ENCODE measurements at regions not wholly inside any gene's neighbourhood (a gene's known extent, or its start where the extent isn't known, plus 50 kb on each side); places are given as distances from the start of the nearest gene placed in this dataset.

DNA sequence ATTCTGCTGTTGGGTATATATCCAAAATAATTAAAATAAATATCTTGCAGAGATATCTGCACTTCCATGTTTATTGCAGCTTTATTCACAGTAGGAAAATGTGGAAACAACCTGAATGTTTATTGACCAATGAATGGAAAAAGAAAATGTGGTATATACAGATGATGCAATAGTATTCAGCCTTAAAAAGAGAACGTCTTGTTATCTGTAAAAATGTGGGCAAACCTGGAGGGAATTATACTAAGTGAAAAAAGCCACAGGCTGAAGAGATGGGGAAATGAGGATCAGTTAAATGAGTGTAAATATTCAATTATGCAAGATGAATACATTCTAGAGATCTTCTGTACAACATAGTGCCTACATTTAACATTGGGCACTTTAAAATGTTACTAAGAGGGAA, 766.1 kb upstream of the IGFBP3 start:
- no peak for DNase-seq (ENCODE audit: low read depth in 2 of 3, low spot score in 1 of 3)

DNA sequence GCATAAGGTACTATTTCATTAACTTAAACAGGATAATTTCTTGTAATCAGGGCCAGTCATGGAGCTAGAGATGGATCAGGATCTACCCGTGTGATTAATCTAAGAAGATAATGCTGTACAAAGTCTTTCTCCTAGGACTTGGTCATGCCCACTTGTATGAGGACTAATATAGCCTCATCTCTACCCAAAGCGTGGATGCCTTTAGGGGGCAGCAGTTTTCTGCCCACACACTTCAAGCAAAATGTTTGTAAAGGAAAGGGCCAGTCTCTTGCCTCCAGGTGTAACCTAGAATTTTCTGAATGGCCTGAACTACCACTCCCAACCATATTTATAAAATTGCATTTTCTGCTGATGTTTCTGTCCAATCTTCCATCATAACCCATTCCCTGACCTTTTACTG, 764.0 kb upstream of the IGFBP3 start:
- no peak for DNase-seq (ENCODE audit: low read depth in 2 of 3, low spot score in 1 of 3)

DNA sequence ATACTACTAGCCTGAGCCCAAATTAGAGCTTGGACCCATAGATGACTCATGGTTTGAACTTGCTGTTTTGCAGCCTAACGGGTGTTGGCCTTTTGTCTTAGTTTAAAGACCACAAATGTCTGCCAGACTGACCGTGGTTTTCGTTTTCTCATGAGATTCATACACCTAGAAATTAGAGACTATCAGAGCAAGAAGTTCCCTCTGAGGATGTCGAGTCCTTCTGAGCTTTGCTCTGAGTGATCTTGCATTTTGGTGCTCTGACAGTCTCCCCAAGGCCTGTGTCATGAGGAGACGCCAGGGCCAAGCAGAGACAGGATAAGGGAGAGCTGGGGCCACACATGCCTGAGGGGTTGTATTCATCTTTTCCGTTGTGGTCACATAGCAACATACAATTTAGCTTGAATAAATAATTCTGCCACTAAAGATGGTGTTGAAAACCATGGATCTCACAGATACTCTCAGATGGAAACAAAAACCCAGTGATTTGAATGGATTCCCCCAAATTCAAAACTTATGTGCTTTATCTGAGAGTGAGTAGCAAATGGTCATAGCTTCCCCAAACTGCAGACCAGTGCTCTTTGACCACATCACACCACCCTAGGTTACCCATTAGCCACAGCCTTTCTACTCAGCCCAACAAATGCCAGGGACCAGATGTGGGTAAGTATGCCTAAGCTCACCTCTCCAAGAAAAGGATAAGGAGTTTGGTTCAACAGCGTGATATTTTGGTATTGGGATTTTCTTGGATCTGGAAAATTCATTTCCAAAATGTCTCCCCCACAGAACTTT, 762.0 kb upstream of the IGFBP3 start:
- DNase-seq (ENCODE audit: low read depth in 2 of 3, low spot score in 1 of 3), result no peak

DNA sequence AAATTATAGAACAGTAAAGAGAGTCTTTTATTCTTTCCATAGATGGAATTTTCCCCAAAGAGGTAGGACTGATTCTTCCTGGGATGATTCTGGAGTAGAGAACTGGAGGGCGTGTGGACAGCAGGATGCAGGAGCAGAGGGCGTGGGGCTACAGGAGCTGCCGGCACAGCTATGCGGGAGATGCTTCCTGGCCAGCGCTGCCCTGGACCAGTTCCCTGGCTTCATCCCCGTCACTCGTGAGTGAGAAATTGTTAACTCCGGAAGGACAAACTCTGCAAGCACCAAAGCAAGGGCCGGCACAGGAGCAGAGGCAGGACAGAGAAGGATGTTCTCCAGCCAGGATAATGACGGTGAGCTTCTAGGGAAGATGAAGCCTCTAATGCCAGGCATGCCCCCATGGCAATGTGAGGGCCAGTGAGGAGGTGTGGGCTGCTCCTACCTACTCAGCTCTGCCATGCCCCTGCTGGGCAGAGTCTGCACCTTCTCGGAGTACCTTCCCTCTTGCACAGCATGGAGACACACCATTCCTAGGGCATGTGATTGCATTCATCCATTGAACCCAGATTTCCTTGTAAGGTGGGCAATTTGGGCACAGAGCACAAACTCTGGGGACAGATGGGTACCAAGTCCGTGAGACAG, 760.9 kb upstream of the IGFBP3 start:
- no peak for DNase-seq (ENCODE audit: low read depth in 2 of 3, low spot score in 1 of 3)

DNA sequence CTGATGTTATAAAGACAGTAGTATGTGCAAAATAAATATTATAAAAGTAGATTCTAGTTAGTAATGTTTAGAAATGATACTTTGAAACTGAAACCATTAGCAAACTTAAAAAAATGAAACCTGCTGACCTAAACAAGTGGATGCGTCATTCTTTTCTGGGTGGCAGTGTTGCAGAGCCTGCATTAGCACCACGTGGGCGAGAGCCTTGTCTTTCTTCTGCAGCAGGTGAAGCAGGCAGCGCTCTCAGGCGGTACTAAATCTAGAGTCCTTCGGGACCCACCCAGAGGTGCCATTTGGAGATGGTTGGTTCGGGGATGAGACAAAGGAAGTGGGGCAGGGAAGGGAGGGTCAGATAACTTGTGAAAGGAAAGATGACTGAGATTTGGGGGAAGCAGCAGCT, 759.1 kb upstream of the IGFBP3 start:
- no peak for DNase-seq (ENCODE audit: low read depth in 2 of 3, low spot score in 1 of 3)

DNA sequence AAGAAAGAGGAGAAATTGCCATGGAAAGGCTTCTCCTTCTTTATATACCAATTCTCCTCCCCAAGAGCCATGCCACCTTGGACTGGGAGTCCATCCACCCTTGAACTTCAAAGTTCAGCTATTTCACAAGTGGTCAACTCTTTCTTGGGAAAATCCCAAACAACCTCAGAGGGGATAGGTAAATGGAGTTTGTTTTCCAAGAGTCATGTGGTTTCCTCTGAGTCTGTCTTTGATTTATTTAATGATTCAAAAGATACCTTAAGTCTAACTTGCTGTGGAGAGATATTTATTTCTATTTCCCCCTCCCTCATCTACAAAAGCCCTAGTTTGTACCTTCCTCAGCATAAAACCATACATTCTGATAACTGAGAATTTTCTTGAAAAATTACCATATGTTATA, 758.6 kb upstream of the IGFBP3 start:
- no peak for DNase-seq (ENCODE audit: low read depth in 2 of 3, low spot score in 1 of 3)

DNA sequence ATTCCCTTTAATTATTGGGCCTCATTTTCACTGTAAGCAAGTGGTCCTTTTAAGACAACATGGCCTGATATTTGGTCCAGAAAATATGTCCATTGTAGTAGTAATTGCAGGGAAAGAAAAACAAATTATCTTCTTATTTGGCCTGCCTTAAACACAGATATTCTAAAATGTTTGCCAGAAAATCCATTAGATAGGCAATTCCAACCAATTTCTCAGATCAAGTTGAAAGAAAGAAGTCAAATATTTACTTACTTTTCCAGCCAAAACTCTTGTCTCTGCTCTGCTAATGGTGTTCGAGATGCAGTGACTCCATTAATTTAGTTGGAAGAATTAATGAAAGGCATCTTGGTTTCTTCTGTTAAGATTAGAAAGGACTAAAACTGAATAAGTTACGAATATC, 757.3 kb upstream of the IGFBP3 start:
- no peak for DNase-seq (ENCODE audit: low read depth in 2 of 3, low spot score in 1 of 3)

DNA sequence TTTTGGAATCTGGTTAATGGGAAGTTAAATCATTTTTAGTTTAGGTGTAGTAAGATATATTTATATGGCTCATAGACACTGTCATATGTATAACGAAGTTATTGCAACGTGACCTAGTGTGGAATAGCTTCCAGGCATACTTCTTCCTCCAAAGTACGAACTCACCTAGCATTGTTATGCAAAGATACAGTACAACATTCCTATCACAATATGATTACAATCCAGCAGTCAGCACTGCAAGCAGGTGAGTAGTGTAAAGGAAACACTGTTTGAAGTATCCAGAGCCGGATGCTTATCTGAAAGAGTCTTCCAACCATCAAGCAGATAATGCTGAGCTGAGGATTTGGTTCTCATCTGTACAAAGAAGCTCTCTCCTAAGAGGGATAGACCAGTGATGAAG, 754.4 kb upstream of the IGFBP3 start:
- DNase-seq (ENCODE audit: low read depth in 2 of 3, low spot score in 1 of 3), result no peak

DNA sequence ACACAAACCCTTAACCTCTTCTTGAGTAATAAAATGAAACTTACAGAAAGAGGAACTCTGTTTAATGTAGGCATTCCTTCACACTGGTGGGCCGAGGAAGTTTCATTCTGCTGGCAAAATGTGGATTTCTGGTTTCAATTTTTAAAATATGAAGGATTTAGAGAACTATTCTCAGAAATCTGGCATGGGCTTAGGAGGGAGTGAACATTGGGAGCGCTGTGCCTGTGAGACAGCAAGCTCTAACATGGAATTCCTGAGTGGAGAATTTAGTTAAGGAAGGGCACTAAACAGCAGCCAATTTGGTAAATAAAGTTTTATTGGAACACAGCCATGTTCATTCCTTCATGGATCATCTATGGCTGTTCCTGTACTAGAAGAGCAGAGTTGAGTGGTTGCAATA, 751.8 kb upstream of the IGFBP3 start:
- no peak for DNase-seq (ENCODE audit: low read depth in 2 of 3, low spot score in 1 of 3)

DNA sequence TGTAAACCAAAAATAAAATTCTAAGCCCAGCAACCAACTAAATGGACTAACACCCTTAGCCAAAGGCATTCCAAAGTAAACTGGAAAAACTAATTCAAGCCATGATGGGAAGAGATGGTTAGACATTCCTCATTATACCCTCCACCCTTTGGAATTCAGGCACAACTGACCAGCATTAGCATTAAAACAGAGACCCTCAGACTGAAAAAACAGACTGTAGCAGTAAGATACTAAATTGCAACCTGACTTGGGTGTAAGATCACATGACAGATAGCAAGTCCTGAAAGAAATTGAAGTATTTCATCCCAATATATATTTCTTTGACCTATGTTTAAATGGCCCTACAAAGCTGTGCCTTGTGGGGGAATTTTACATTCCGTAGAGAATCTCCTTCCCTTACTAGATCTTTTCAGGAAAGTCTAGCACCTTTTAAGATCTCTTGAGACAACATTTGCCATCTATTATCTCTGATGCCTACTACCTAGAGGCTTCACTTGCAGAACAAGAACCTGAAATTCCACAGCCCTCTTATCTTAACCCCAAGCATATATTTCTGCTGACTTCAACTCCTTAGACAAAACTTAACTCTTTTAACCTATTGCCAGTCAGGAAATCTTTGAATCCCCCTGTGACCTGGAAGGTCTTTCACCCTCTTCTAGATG, 750.2 kb upstream of the IGFBP3 start:
- DNase-seq (ENCODE audit: low read depth in 2 of 3, low spot score in 1 of 3), result no peak

DNA sequence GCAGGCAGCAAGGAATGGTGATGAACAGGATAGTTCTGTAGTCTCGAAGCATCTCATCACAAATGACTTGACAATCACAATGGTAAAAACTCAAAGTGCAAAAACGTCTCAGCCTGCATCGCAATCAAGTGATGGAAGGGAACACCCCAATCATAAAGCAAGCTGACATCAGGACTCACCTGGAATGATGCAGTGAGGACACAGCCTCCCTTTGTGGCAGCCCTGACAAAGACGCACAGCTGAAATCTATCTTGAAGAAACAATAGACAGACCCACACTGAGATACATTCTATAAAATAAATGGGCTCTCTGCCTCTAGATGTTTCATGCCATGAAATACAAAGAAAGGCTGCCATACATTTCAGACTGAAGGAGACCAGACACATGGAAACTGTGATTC, 748.0 kb upstream of the IGFBP3 start:
- no peak for DNase-seq (ENCODE audit: low read depth in 2 of 3, low spot score in 1 of 3)

DNA sequence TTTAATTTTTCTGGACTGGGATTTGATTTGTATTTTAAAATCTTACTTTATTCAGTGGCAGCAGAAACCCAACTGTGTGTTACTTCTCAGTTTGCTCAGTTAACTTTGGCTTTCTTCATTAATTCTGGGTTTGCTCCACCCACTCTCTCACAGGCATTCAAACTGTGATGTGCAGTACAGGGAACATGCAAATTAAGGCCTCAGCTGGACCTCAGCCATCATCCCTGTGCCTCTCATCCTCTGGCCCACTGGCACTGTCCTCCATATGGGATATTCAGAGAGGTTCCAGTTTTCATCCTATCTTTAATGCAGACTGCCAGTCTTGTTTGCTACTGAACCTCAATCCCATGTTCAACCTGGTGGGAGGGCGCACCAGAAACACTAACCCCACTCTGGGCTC, 743.4 kb upstream of the IGFBP3 start:
- DNase-seq (ENCODE audit: low read depth in 2 of 3, low spot score in 1 of 3), result no peak

DNA sequence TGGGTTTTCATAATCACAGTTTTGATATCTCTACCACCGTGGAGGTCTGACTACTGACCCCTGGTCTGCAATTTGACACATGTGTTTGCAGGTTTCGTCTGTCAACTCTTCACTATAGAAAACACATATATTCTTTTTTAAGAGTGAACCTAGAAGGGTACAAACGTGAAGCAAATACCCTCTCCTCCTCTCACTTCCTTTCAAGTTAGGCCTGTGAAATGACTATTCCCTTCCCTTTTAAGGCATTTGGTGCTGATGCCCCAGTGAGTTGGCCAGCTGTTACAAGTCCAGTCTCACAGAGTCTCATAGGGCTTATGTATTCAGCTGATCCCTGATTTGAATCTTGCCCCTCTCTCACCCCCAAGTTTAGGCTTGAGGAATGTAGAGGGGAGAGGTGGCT, 742.0 kb upstream of the IGFBP3 start:
- DNase-seq (ENCODE audit: low read depth in 2 of 3, low spot score in 1 of 3), result no peak

DNA sequence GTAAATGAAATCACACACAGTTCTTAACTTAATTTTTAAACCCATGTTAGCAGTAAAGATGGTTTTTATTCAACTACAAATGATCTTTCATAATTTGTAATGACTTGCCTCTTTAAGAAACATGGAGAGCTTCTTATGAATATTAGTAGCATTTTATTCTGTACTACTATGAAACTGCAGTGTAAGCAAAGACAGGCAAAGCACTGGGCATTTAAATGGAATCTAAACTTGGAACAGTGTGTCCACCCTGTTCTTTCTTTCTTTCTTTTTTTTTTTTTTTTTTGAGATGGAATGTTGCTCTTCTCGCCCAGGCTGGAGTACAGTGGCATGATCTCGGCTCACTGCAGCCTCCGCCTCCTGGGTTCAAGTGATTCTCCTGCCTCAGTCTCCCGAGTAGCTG, 740.4 kb upstream of the IGFBP3 start:
- DNase-seq (ENCODE audit: low read depth in 2 of 3, low spot score in 1 of 3), result no peak

DNA sequence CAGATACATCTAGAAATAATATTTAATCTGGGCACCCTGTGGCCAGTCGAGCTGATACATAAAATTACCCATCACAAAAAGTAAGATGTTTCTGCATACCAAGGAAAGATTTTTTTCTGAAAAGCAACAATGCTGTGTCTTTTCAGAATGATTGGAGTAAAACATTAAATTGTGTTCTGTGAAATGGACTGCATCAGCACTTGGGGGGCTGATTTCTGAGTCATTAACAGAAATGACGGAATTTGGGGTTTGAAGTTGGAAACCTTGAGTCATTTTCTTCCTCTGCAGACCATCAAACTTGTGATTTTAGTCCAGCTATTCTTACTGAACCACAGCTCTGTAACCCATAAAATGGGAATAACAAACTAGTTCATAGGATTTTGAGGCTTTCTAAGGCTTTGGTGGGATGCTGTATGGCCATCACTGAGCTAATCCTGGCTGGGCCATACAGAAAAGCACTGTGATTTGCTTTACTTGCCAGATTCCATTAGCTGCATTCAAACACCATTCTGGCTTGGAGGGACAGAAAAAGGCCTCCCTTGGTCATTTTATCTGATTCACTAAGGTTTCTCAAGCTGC, 739.4 kb upstream of the IGFBP3 start:
- no peak for DNase-seq (ENCODE audit: low read depth in 2 of 3, low spot score in 1 of 3)

DNA sequence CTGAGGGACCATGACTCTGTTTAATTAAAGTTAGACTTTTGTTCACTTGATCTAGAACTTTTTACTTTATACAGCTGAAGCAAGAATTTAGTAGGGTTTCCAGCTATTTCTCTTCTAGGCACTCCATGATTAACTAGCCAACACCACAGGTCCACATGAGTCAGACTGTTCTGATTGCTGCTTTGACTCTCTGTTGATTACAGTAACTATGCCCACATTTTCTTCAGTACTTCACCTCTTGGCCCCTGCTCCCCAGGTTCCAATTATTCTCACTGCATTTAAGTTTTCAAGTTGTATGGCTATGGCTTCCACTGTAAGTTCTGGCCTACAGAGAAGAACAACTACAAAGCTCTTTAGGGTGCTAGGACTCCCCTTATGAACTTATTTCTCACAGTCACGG, 737.2 kb upstream of the IGFBP3 start:
- DNase-seq (ENCODE audit: low read depth in 2 of 3, low spot score in 1 of 3), result no peak

DNA sequence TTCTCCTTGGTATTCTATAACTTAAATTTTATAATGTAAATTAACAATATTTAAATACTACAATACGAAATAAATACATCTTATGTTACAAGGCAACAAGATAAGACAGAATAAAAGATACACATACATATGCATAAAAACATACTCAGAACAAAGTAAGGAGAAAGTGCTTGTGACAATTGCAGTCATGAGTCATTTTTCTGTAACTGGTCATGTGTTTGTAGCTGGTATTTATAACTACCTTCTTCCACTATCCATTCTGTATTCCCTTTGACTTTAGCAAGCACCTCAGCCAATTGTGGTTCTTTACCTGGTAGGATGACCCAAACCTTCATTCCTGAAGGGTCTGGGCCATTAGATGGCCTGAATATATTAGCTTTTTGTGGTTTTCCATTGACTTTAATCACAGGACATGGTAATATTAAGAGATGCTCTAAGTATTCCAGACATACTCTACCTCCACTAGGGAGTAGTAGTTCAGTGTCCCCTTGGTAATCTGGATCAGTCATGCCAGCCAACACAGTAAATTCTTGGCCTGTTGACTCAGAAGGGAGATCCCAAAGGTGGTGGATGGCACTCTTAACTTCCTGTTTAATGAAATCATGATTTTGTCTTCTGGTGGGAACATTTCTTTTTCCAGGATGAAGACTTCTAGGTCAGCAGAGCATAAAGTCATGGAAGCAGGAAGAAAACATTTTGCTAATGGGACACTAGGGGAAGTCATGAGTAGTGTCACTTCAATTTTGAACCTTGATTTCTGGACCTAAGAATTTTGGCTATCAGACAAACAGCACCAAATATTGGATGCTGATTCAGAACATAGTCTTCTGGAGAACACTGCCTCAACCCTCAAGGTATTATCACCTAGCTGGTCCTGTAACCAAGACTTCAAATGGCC, 733.7 kb upstream of the IGFBP3 start:
- DNase-seq (ENCODE audit: low read depth in 2 of 3, low spot score in 1 of 3), result no peak

DNA sequence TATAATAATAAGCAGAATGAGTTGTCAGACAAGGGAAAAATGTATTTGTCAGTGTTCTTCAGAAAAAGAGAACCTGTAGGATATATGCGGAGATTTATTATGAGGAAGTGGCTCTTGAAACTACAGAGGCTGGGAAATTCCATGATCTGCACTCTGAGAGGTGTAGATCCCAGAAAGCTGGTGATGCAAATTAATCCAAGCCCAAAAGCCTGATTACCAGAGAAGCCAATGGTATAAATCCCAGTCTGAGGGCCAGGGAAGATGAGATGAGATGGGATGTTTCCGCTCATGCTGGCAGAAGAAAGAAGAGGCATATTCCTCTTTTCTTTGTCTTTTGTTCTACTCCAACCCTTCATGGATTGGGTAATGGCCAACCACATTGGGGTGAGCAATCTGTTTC, 732.8 kb upstream of the IGFBP3 start:
- DNase-seq (ENCODE audit: low read depth in 2 of 3, low spot score in 1 of 3), result no peak

DNA sequence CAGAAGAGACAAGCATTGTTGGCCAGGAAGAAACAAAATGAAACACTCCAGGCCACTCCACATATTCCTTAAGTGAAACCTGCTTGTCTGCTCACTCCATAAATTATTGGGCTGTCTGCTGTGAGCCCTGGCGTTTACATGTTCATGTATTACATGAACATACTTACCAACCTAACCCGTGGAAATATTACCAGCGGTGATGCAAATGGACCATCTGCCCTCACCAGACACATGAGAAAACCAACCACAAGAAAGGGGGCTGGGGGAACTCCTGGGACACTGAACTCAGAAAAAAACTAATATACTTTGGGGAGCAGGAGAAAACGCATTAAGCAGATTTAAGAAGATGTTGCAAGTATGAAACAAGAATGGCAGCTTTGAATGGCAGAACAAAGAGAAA, 731.2 kb upstream of the IGFBP3 start:
- no peak for DNase-seq (ENCODE audit: low read depth in 2 of 3, low spot score in 1 of 3)

DNA sequence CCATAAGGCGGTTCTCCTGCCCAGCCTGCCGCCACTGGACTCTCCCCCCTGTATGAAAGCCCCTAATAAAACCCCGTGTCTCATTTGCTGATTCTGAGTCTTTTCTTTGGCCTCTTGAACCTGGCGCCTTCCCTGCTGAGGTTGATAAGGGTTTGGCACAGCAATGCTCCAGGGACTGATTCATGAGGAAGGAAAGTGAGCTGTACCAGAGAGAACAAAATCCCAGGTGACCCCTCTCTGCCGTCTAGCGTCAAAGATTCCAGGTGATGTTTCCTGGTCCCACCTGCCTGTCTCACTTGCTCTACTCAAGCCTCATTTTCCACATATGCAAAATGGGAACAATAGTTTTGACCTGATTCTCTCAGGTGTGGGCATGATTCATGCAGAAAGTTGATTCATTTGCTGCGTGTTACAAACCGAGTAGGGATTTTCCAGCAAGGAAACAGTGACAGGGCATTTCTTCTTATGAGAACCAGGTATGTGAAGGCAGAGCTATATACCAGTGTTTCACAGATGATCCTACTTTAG, 730.6 kb upstream of the IGFBP3 start:
- no peak for DNase-seq (ENCODE audit: low read depth in 2 of 3, low spot score in 1 of 3)

DNA sequence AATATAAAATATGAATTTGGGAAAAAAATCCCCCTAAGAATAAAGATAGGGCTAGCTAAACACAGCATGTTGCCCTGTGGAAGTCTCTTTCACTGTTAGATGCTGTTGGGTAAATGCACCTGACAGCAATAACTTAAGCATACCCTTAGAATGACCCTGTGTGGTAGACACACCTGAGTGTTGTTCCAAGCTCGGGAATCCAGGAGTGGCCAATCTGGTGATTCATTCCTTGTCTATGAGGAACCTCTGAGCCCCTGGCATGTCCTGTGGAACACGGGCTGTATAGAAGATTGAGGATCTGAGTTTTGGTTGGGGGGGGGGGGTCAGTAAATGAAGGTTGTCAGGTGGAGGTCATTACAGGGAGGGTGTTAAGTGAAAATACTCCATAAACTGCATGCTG, 730.0 kb upstream of the IGFBP3 start:
- no peak for DNase-seq (ENCODE audit: low read depth in 2 of 3, low spot score in 1 of 3)
